ENCODE measurements at regions not wholly inside any gene's neighbourhood (a gene's known extent, or its start where the extent isn't known, plus 50 kb on each side); places are given as distances from the start of the nearest gene placed in this dataset.

- peak; percentile 90 for DNase-seq (ENCODE audit: low read depth)
- H3K36me3 ChIP-seq (ENCODE audit: control insufficient read depth, insufficient read depth, low read length), result no peaks in the 10 kb centered on the region
- no peak overlapping the region for H3K4me3 ChIP-seq (ENCODE audit: low read depth, low read length)
- H3K27me3 ChIP-seq (ENCODE audit: control insufficient read depth, insufficient read depth, low read length), result no peaks in the 10 kb centered on the region
- no peak for TF ChIP-seq CTCF (IDR thresholded peaks at IDR 0.05; ENCODE audit: insufficient read depth, low read length, poor library complexity, severe bottlenecking)
These were observed 299.9 kb upstream of the PITRM1 start for GRCh38 chr10:3472287-3473051.

- H3K36me3 ChIP-seq (ENCODE audit: control insufficient read depth, insufficient read depth, low read length), result no peaks in the 10 kb centered on the region
- no peak for DNase-seq (ENCODE audit: low read depth)
- no peak for TF ChIP-seq CTCF (IDR thresholded peaks at IDR 0.05; ENCODE audit: insufficient read depth, low read length, poor library complexity, severe bottlenecking)
- no peaks in the 10 kb centered on the region for H3K27me3 ChIP-seq (ENCODE audit: control insufficient read depth, insufficient read depth, low read length)
- no peak overlapping the region for H3K4me3 ChIP-seq (ENCODE audit: low read depth, low read length)
These were observed 299.3 kb upstream of the PITRM1 start for GRCh38 chr10:3471927-3472286.

DNA sequence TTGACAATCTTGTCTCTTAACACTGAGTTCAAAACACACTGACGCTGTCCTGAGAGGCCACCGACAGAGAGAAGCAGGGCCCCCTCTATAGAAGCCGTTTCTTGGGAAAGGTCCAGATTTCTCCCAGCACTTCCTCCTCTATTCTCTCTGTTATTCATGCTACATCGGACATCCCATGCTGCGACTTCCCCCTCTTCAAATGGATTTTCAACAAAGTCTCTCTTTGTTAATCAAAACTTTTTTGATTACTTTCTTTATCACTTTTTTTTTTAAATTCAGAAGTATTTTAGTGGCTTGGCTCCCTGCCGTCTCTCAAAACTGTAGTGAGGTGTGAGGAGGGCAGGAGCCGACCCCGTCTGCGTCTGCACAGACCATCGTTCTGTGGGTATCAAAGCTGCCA is 298.9 kb upstream of the PITRM1 start:
- DNase-seq (ENCODE audit: low read depth), result no peak
- H3K36me3 ChIP-seq (ENCODE audit: control insufficient read depth, insufficient read depth, low read length), result no peaks in the 10 kb centered on the region
- no peaks in the 10 kb centered on the region for H3K27me3 ChIP-seq (ENCODE audit: control insufficient read depth, insufficient read depth, low read length)
- H3K4me3 ChIP-seq (ENCODE audit: low read depth, low read length), result no peak overlapping the region
- TF ChIP-seq CTCF (IDR thresholded peaks at IDR 0.05; ENCODE audit: insufficient read depth, low read length, poor library complexity, severe bottlenecking), result no peak

GRCh38 chr10:3470191-3470590 is 297.6 kb upstream of the PITRM1 start:
- no peak for DNase-seq (ENCODE audit: low read depth)
- Histone ChIP-seq H3K4me3 (ENCODE audit: low read depth, low read length) (no peak overlapping the region), H3K27me3 (ENCODE audit: control insufficient read depth, insufficient read depth, low read length) (no peaks in the 10 kb centered on the region), H3K36me3 (ENCODE audit: control insufficient read depth, insufficient read depth, low read length) (no peaks in the 10 kb centered on the region)
- TF ChIP-seq CTCF (IDR thresholded peaks at IDR 0.05; ENCODE audit: insufficient read depth, low read length, poor library complexity, severe bottlenecking), result no peak

DNA sequence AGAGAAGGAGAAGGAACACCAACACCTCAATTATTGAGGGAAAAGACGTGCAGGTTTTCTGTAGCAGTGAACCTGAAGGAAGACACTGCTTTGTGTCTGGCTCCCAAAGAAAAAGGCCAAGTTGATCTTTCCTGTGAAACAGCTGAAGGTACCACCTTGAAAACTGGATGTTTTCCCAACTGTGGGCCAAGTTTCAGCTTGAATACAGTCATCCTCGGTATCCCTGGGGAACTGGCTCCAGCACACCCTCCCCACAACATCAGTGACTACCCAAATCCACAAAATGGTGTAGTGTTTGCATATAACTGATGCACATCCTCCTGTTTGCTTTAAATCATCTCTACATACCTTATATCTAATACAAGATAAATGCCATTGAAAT is 297.0 kb upstream of the PITRM1 start:
- no peak for DNase-seq (ENCODE audit: low read depth)
- Histone ChIP-seq H3K4me3 (ENCODE audit: low read depth, low read length) (no peak overlapping the region), H3K27me3 (ENCODE audit: control insufficient read depth, insufficient read depth, low read length) (no peaks in the 10 kb centered on the region), H3K36me3 (ENCODE audit: control insufficient read depth, insufficient read depth, low read length) (no peaks in the 10 kb centered on the region)
- no peak for TF ChIP-seq CTCF (IDR thresholded peaks at IDR 0.05; ENCODE audit: insufficient read depth, low read length, poor library complexity, severe bottlenecking)

All from kidney epithelial cell (primary cell).